Common myeloid progenitor, CD34-positive (primary cell): ENCODE measurements at regions not wholly inside any gene's neighbourhood (a gene's known extent, or its start where the extent isn't known, plus 50 kb on each side); places are given as distances from the start of the nearest gene placed in this dataset.
A peak's percentile ranks its signal among the peaks of the same experiment; 100 is the strongest.

Source experiments
- CTCF ChIA-PET: fragments of 350-600 bp; sonication (Branson Sonifier 250); formaldehyde crosslinking; loops from one replicate; lab custom pipeline; 2021; ENCODE audit warnings: antibody characterized with exemption; lab: Charles Lee
- POLR2A ChIA-PET: fragments of 350-600 bp; sonication (Branson Sonifier 250); formaldehyde crosslinking; loops from one replicate; lab custom pipeline; 2021; ENCODE audit warnings: antibody characterized with exemption; lab: Charles Lee
- DNase-seq, 3 donors: peaks; one replicate each; pipeline versions ENCODE4 v3.0.0 to v3.0.0-alpha.2; 2013
- H3K27ac ChIP-seq, 2 experiments: 1 replicate in 1 of 2; 2 replicates in 1 of 2; pipeline ENCODE4 v1.7.0; 2013; ENCODE audit warnings: inconsistent platforms in 2 of 2, low read length in 2 of 2, mild to moderate bottlenecking in 2 of 2, low read depth in 1 of 2, moderate library complexity in 1 of 2; ENCODE audit not compliant: severe bottlenecking in 2 of 2, insufficient read depth in 1 of 2, poor library complexity in 1 of 2
- H3K27me3 ChIP-seq, 5 experiments: replicated peaks in 2 of 5; 1 replicate in 3 of 5; 2 replicates in 2 of 5; pipeline versions ENCODE4 v1.6.1 to v1.7.0; 2013; ENCODE audit warnings: low read length in 4 of 5, mild to moderate bottlenecking in 2 of 5, moderate library complexity in 2 of 5, inconsistent platforms in 1 of 5; ENCODE audit not compliant: insufficient read depth in 5 of 5, control insufficient read depth in 4 of 5
- H3K36me3 ChIP-seq, 4 experiments: 1 replicate in 2 of 4; 2 replicates in 2 of 4; pipeline versions ENCODE4 v1.6.1 to v1.7.0; 2013; ENCODE audit warnings: low read length in 3 of 4, control low read depth in 1 of 4, mild to moderate bottlenecking in 1 of 4; ENCODE audit not compliant: control insufficient read depth in 4 of 4, insufficient read depth in 4 of 4
- H3K4me1 ChIP-seq, 4 experiments: 1 replicate in 3 of 4; 2 replicates in 1 of 4; pipeline versions ENCODE4 v1.6.1 to v1.7.1; 2013; ENCODE audit warnings: low read length in 3 of 4, mild to moderate bottlenecking in 3 of 4, control low read depth in 1 of 4, inconsistent platforms in 1 of 4, moderate library complexity in 1 of 4; ENCODE audit not compliant: control insufficient read depth in 4 of 4, insufficient read depth in 4 of 4; ENCODE audit errors: control extremely low read depth in 1 of 4
- H3K4me3 ChIP-seq, 7 experiments: 1 replicate in 4 of 7; 2 replicates in 3 of 7; pipeline versions ENCODE4 v1.5.1 to v1.7.0; 2013; ENCODE audit warnings: mild to moderate bottlenecking in 7 of 7, low read length in 6 of 7, moderate library complexity in 6 of 7, inconsistent platforms in 2 of 7, low read depth in 2 of 7, control low read depth in 1 of 7; ENCODE audit not compliant: insufficient read depth in 4 of 7, control insufficient read depth in 1 of 7; ENCODE audit errors: extremely low read depth in 1 of 7
- H3K9me3 ChIP-seq, 5 experiments: 1 replicate in 4 of 5; 2 replicates in 1 of 5; pipeline versions ENCODE4 v1.6.1 to v1.7.1; 2013; ENCODE audit warnings: low read length in 4 of 5, mild to moderate bottlenecking in 2 of 5, inconsistent platforms in 1 of 5, low read depth in 1 of 5, moderate library complexity in 1 of 5; ENCODE audit not compliant: control insufficient read depth in 4 of 5, insufficient read depth in 2 of 5; ENCODE audit errors: control extremely low read depth in 1 of 5
- WGBS: methylation state at CpG from one replicate; pipeline ENCODE4 v1.1.5; 2013; ENCODE audit not compliant: insufficient coverage; 5-methylcytosine and 5-hydroxymethylcytosine counted together

GRCh38 chr9:14447103-14447502, 133.2 kb upstream of the NFIB start:
- Histone ChIP-seq H3K36me3 (no peaks in the 10 kb centered on the region), H3K4me3 (no peak overlapping the region), H3K9me3 (no peaks in the 10 kb centered on the region), H3K27ac (no peak overlapping the region), H3K4me1 (no peaks in the 10 kb centered on the region), H3K27me3 (peaks cover 0 to 3% (median 0%) of the 10 kb centered on the region in 5 experiments)
- no peak for DNase-seq
- CTCF ChIA-PET = no interaction called here
- POLR2A ChIA-PET = no interaction called here
- WGBS = 100% methylated on average over 1 of the region's 3 CpGs

- H3K4me3 ChIP-seq = no peak overlapping the region
- H3K9me3 ChIP-seq = no peaks in the 10 kb centered on the region
- no peak for DNase-seq
- no peak overlapping the region for H3K27ac ChIP-seq
- no peaks in the 10 kb centered on the region for H3K36me3 ChIP-seq
- 100% methylated on average over 1 of the region's 3 CpGs for WGBS
- peaks cover 0 to 3% (median 0%) of the 10 kb centered on the region in 5 experiments for H3K27me3 ChIP-seq
- ChIA-PET CTCF (no interaction called here), POLR2A (no interaction called here)
- H3K4me1 ChIP-seq = no peaks in the 10 kb centered on the region
Measured at GRCh38 chr9:14445946-14446345, 132.0 kb upstream of the NFIB start.

GRCh38 chr9:14442956-14443355, 129.0 kb upstream of the NFIB start:
- H3K27ac ChIP-seq = no peak overlapping the region
- H3K27me3 ChIP-seq = peaks cover 0 to 3% (median 0%) of the 10 kb centered on the region in 5 experiments
- H3K4me3 ChIP-seq = no peak overlapping the region
- POLR2A ChIA-PET = no interaction called here
- 100% methylated on average over 2 of the region's 6 CpGs for WGBS
- no peaks in the 10 kb centered on the region for H3K4me1 ChIP-seq
- no peaks in the 10 kb centered on the region for H3K36me3 ChIP-seq
- no peaks in the 10 kb centered on the region for H3K9me3 ChIP-seq
- CTCF ChIA-PET = interaction anchor here (1.0 kb wide), 2 partner anchors 9 to 90 kb away, joined by 3 read pairs; no protein-coding TSS in a partner anchor
- no peak for DNase-seq

GRCh38 chr9:14441976-14442651, 128.2 kb upstream of the NFIB start:
- POLR2A ChIA-PET = no interaction called here
- 95% methylated on average over 10 of the region's 10 CpGs for WGBS

GRCh38 chr9:14441115-14441514, 127.2 kb upstream of the NFIB start:
- H3K27me3 ChIP-seq = peaks cover 0 to 3% (median under 1%) of the 10 kb centered on the region in 5 experiments
- WGBS = 100% methylated on average over 1 of the region's 8 CpGs
- no peak for DNase-seq
- H3K9me3 ChIP-seq = no peaks in the 10 kb centered on the region
- H3K36me3 ChIP-seq = no peaks in the 10 kb centered on the region
- H3K4me1 ChIP-seq = peaks cover 0 to 3% (median 0%) of the 10 kb centered on the region in 4 experiments
- ChIA-PET CTCF (interaction anchor here (0.6 kb wide), 1 partner anchor 19 kb away, joined by 3 read pairs; no protein-coding TSS in a partner anchor), POLR2A (no interaction called here)
- H3K4me3 ChIP-seq = no peak overlapping the region
- no peak overlapping the region for H3K27ac ChIP-seq

More at GRCh38 chr9:14441976-14442651, 128.2 kb upstream of the NFIB start:
- Histone ChIP-seq H3K27me3 (peaks cover 0 to 3% (median 0%) of the 10 kb centered on the region in 5 experiments), H3K4me3 (no peak overlapping the region), H3K9me3 (no peaks in the 10 kb centered on the region), H3K36me3 (no peaks in the 10 kb centered on the region), H3K27ac (no peak overlapping the region), H3K4me1 (peaks cover 0 to 3% (median 0%) of the 10 kb centered on the region in 4 experiments)
- DNase-seq = peak in 1 of 3 donors; percentile 22
- CTCF ChIA-PET = interaction anchor here (0.6 to 1.0 kb wide), 2 partner anchors 89 to 1226 kb away, joined by 3 to 4 read pairs; no protein-coding TSS in a partner anchor

- Histone ChIP-seq H3K9me3 (no peaks in the 10 kb centered on the region), H3K4me1 (peaks cover 0 to 3% (median 0%) of the 10 kb centered on the region in 4 experiments), H3K36me3 (no peaks in the 10 kb centered on the region), H3K27ac (no peak overlapping the region), H3K4me3 (no peak overlapping the region), H3K27me3 (peaks cover 0 to 7% (median 3%) of the 10 kb centered on the region in 5 experiments)
- ChIA-PET CTCF (interaction anchor here (1.2 kb wide), 1 partner anchor 87 kb away, joined by 3 read pairs; no protein-coding TSS in a partner anchor), POLR2A (no interaction called here)
- no peak for DNase-seq
- WGBS = 90% methylated on average over 2 of the region's 4 CpGs
Measured at GRCh38 chr9:14440062-14440461, 126.1 kb upstream of the NFIB start.

- H3K4me1 ChIP-seq = peaks cover 0 to 3% (median 0%) of the 10 kb centered on the region in 4 experiments
- CTCF ChIA-PET = interaction anchor here (1.2 kb wide), 1 partner anchor 86 kb away, joined by 3 read pairs; no protein-coding TSS in a partner anchor
- no peak overlapping the region for H3K4me3 ChIP-seq
- POLR2A ChIA-PET = no interaction called here
- 90% methylated on average over 1 of the region's 6 CpGs for WGBS
- H3K27me3 ChIP-seq = peaks cover 0 to 7% (median 3%) of the 10 kb centered on the region in 5 experiments
- DNase-seq = no peak
- H3K36me3 ChIP-seq = no peaks in the 10 kb centered on the region
- no peaks in the 10 kb centered on the region for H3K9me3 ChIP-seq
- H3K27ac ChIP-seq = no peak overlapping the region
Measured at GRCh38 chr9:14439555-14439954, 125.6 kb upstream of the NFIB start.
